ENCODE measurements at regions not wholly inside any gene's neighbourhood (a gene's known extent, or its start where the extent isn't known, plus 50 kb on each side); places are given as distances from the start of the nearest gene placed in this dataset.

DNA sequence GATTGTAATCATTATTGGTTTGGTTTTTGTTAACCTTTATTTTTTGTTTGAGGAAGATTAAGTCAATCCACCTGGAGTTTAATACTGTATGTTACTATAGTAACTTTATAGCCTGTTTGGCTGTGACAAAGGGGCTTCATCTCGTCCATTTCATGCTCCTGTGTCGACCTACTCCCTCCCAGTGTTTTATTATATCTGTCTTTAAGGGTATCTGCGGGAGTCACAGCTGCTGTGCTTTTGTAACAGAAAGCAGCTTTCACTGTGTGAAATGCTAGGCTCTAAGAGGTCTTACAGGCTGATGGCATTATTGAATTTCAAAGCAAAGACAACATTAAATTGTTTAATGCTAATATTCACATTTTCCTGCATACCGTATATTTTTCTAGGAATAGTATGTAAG is 698.0 kb upstream of the POU3F2 start:
- H3K79me2 ChIP-seq (ENCODE audit: control insufficient read depth, insufficient read depth, low read length): no peaks in the 10 kb centered on the region
- no peak for ATAC-seq (ENCODE audit: low read depth)
- no CpG with 5 or more reads among the region's 4 CpGs for WGBS (ENCODE audit: insufficient coverage)
- no peak overlapping the region for H3K27ac Mint-ChIP-seq
- H3K27me3 ChIP-seq (replicated peaks in 1 of 4; ENCODE audit: control extremely low read depth in 1 of 4, control insufficient read depth in 3 of 4, insufficient read depth in 4 of 4, low read length in 3 of 4): no peaks in the 10 kb centered on the region
- no peaks in the 10 kb centered on the region for H4K20me1 ChIP-seq (ENCODE audit: control insufficient read depth, insufficient read depth, low read length, poor library complexity, severe bottlenecking)
- H3K4me3 Mint-ChIP-seq: no peak overlapping the region
- no peak overlapping the region for H3K4me2 ChIP-seq (replicated peaks; ENCODE audit: low read depth, low read length, poor library complexity, severe bottlenecking)
- H3K27ac ChIP-seq (ENCODE audit: low read length in 2 of 2): no peak overlapping the region
- no peaks in the 10 kb centered on the region for H3K9me3 ChIP-seq (ENCODE audit: control extremely low read depth in 1 of 3, control insufficient read depth in 2 of 3, insufficient read depth in 1 of 3, low read length in 2 of 3)
- no peaks in the 10 kb centered on the region for H3K4me1 ChIP-seq (ENCODE audit: control insufficient read depth in 2 of 2, insufficient read depth in 2 of 2, low read length in 2 of 2)
- no peaks in the 10 kb centered on the region for H3K36me3 ChIP-seq (replicated peaks in 1 of 2; ENCODE audit: control extremely low read depth in 1 of 2, control insufficient read depth in 1 of 2, extremely low read depth in 1 of 2, insufficient read depth in 2 of 2, low read length in 1 of 2)
- intact Hi-C loops (cut with micrococcal nuclease): no loop called here
- no peaks in the 10 kb centered on the region for H3K27me3 Mint-ChIP-seq
- POLR2A ChIA-PET: no interaction called here
- DNase-seq: no peak
- TF ChIP-seq EZH2 (IDR thresholded peaks at IDR 0.05; ENCODE audit: borderline replicate concordance, insufficient read depth, low read depth, low read length, poor library complexity, severe bottlenecking): no peak
- TF ChIP-seq, protein P1, sequence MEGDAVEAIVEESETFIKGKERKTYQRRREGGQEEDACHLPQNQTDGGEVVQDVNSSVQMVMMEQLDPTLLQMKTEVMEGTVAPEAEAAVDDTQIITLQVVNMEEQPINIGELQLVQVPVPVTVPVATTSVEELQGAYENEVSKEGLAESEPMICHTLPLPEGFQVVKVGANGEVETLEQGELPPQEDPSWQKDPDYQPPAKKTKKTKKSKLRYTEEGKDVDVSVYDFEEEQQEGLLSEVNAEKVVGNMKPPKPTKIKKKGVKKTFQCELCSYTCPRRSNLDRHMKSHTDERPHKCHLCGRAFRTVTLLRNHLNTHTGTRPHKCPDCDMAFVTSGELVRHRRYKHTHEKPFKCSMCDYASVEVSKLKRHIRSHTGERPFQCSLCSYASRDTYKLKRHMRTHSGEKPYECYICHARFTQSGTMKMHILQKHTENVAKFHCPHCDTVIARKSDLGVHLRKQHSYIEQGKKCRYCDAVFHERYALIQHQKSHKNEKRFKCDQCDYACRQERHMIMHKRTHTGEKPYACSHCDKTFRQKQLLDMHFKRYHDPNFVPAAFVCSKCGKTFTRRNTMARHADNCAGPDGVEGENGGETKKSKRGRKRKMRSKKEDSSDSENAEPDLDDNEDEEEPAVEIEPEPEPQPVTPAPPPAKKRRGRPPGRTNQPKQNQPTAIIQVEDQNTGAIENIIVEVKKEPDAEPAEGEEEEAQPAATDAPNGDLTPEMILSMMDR (IDR thresholded peaks at IDR 0.05): no peak
- CTCF ChIA-PET: no interaction called here
- no peak overlapping the region for H3K9ac ChIP-seq (ENCODE audit: low read length)
- no peaks in the 10 kb centered on the region for H3K9me3 Mint-ChIP-seq (ENCODE audit: insufficient read depth)
- H2AFZ ChIP-seq (ENCODE audit: insufficient read depth, low read depth, low read length, poor library complexity, severe bottlenecking): no peak overlapping the region
- no peak overlapping the region for H3K4me3 ChIP-seq (ENCODE audit: control extremely low read depth in 1 of 5, extremely low read depth in 1 of 5, insufficient read depth in 1 of 5, low read depth in 2 of 5, low read length in 4 of 5)
- H3K4me1 Mint-ChIP-seq: no peaks in the 10 kb centered on the region

DNA sequence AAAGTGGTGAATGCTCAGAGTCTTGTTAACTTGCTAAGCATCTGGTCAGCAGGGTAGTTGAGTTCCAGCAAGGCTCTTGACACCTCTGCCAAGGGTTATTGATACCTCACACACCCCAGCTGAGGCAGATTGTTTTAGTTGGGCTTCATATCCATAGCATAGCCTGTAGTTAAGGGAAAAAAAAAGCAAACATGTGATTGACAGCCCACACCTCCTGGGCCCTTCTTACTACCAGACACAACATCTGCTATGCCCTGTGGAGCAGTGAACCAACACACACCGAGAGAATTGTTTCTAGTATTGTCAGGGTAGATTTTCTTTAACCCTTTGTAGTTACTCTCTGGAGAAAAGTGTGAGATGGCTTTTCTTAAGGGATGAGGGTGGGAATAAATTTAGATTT is 697.0 kb upstream of the POU3F2 start:
- no peak for DNase-seq
- Histone ChIP-seq H4K20me1 (ENCODE audit: control insufficient read depth, insufficient read depth, low read length, poor library complexity, severe bottlenecking) (no peaks in the 10 kb centered on the region), H3K4me1 (ENCODE audit: control insufficient read depth in 2 of 2, insufficient read depth in 2 of 2, low read length in 2 of 2) (no peaks in the 10 kb centered on the region), H3K36me3 (replicated peaks in 1 of 2; ENCODE audit: control extremely low read depth in 1 of 2, control insufficient read depth in 1 of 2, extremely low read depth in 1 of 2, insufficient read depth in 2 of 2, low read length in 1 of 2) (no peaks in the 10 kb centered on the region), H2AFZ (ENCODE audit: insufficient read depth, low read depth, low read length, poor library complexity, severe bottlenecking) (no peak overlapping the region), H3K9ac (ENCODE audit: low read length) (no peak overlapping the region), H3K9me3 (ENCODE audit: control extremely low read depth in 1 of 3, control insufficient read depth in 2 of 3, insufficient read depth in 1 of 3, low read length in 2 of 3) (peaks cover 0 to under 1% (median 0%) of the 10 kb centered on the region in 3 donors), H3K27me3 (replicated peaks in 1 of 4; ENCODE audit: control extremely low read depth in 1 of 4, control insufficient read depth in 3 of 4, insufficient read depth in 4 of 4, low read length in 3 of 4) (no peaks in the 10 kb centered on the region), H3K4me2 (replicated peaks; ENCODE audit: low read depth, low read length, poor library complexity, severe bottlenecking) (no peak overlapping the region), H3K27ac (ENCODE audit: low read length in 2 of 2) (no peak overlapping the region), H3K4me3 (ENCODE audit: control extremely low read depth in 1 of 5, extremely low read depth in 1 of 5, insufficient read depth in 1 of 5, low read depth in 2 of 5, low read length in 4 of 5) (no peak overlapping the region), H3K79me2 (ENCODE audit: control insufficient read depth, insufficient read depth, low read length) (no peaks in the 10 kb centered on the region)
- ChIA-PET CTCF (interaction anchor here (0.6 kb wide), 1 partner anchor 708 kb away, joined by 3 read pairs; no protein-coding TSS in a partner anchor), POLR2A (no interaction called here)
- intact Hi-C loops (cut with micrococcal nuclease): no loop called here
- no peaks in the 10 kb centered on the region for H3K27me3 Mint-ChIP-seq
- no peaks in the 10 kb centered on the region for H3K9me3 Mint-ChIP-seq (ENCODE audit: insufficient read depth)
- ATAC-seq (ENCODE audit: low read depth): no peak
- TF ChIP-seq, protein P1 (IDR thresholded peaks at IDR 0.05): no peak
- no peak overlapping the region for H3K27ac Mint-ChIP-seq
- no peaks in the 10 kb centered on the region for H3K4me1 Mint-ChIP-seq
- WGBS (ENCODE audit: insufficient coverage): no CpG with 5 or more reads among the region's 1 CpG
- H3K4me3 Mint-ChIP-seq: no peak overlapping the region

Measured in B cell (primary cell).